Astrocyte (in vitro differentiated cells and primary cell): ENCODE measurements at regions not wholly inside any gene's neighbourhood (a gene's known extent, or its start where the extent isn't known, plus 50 kb on each side); places are given as distances from the start of the nearest gene placed in this dataset.

Source experiments
- DNase-seq: peaks from one replicate; pipeline ENCODE4 v3.0.0-alpha.2; 2010; ENCODE audit warnings: low read depth
- FAIRE-seq: peaks from 2 replicates; lab custom pipeline; 2011; peaks lifted over from hg19 to GRCh38; lab: Jason Lieb, UNC
- H2AFZ ChIP-seq: 2 replicates; pipeline ENCODE4 v1.6.0; 2012; ENCODE audit warnings: low read depth, low read length, inconsistent platforms
- H3K27ac ChIP-seq: 2 replicates; pipeline ENCODE4 v1.5.1; 2011; ENCODE audit warnings: low read depth, low read length, inconsistent platforms
- H3K27me3 ChIP-seq: 2 replicates; pipeline ENCODE4 v1.6.0; 2011; ENCODE audit warnings: low read length, inconsistent platforms; ENCODE audit not compliant: insufficient read depth
- H3K36me3 ChIP-seq: 2 replicates; pipeline ENCODE4 v1.5.1; 2011; ENCODE audit warnings: low read length, inconsistent platforms; ENCODE audit not compliant: insufficient read depth
- H3K4me1 ChIP-seq: 2 replicates; pipeline ENCODE4 v1.5.1; 2011; ENCODE audit warnings: low read length, inconsistent platforms; ENCODE audit not compliant: insufficient read depth
- H3K4me2 ChIP-seq: 2 replicates; pipeline ENCODE4 v1.6.0; 2012; ENCODE audit warnings: low read length, inconsistent platforms
- H3K4me3 ChIP-seq: 2 replicates; pipeline ENCODE4 v1.5.1; 2011; ENCODE audit warnings: low read depth, mild to moderate bottlenecking, low read length, inconsistent platforms; ENCODE audit not compliant: insufficient read depth
- H3K79me2 ChIP-seq: 2 replicates; pipeline ENCODE4 v1.6.0; 2012; ENCODE audit warnings: mild to moderate bottlenecking, low read length, inconsistent platforms; ENCODE audit not compliant: insufficient read depth
- H3K9ac ChIP-seq: 2 replicates; pipeline ENCODE4 v1.6.0; 2012; ENCODE audit warnings: mild to moderate bottlenecking, low read length, inconsistent platforms
- H3K9me3 ChIP-seq: 2 replicates; pipeline ENCODE4 v1.5.1; 2012; ENCODE audit warnings: low read depth, mild to moderate bottlenecking, low read length, inconsistent platforms; ENCODE audit not compliant: insufficient read depth
- H4K20me1 ChIP-seq: 2 replicates; pipeline ENCODE4 v1.6.0; 2012; ENCODE audit warnings: low read length, inconsistent platforms; ENCODE audit not compliant: insufficient read depth
- H3K27ac Mint-ChIP-seq: one replicate; pipeline ENCODE4 v1.8.0; 2021; ENCODE audit warnings: mild to moderate bottlenecking, mixed read lengths; ENCODE audit not compliant: unreplicated experiment
- H3K27me3 Mint-ChIP-seq: one replicate; pipeline ENCODE4 v1.8.0; 2021; ENCODE audit warnings: low read depth, mixed read lengths; ENCODE audit not compliant: unreplicated experiment
- H3K36me3 Mint-ChIP-seq: one replicate; pipeline ENCODE4 v1.8.0; 2021; ENCODE audit warnings: low read depth, mixed read lengths; ENCODE audit not compliant: unreplicated experiment
- H3K4me1 Mint-ChIP-seq: one replicate; pipeline ENCODE4 v1.8.0; 2021; ENCODE audit warnings: low read depth, mixed read lengths; ENCODE audit not compliant: unreplicated experiment
- H3K4me3 Mint-ChIP-seq: one replicate; pipeline ENCODE4 v1.8.0; 2021; ENCODE audit warnings: mild to moderate bottlenecking, moderate library complexity, mixed read lengths; ENCODE audit not compliant: unreplicated experiment
- H3K9me3 Mint-ChIP-seq: one replicate; pipeline ENCODE4 v1.8.0; 2021; ENCODE audit warnings: mild to moderate bottlenecking, mixed read lengths; ENCODE audit not compliant: unreplicated experiment
- CTCF ChIP-seq: IDR thresholded peaks from 2 replicates; pipeline ENCODE4 v1.5.1; 2011; ENCODE audit warnings: low read depth, mild to moderate bottlenecking, inconsistent platforms, low read length, moderate library complexity; ENCODE audit not compliant: insufficient read depth
- EZH2 ChIP-seq: IDR thresholded peaks from 2 replicates; pipeline ENCODE4 v1.6.1; 2012; ENCODE audit warnings: mild to moderate bottlenecking, low read length, inconsistent platforms; ENCODE audit not compliant: insufficient read depth

DNA sequence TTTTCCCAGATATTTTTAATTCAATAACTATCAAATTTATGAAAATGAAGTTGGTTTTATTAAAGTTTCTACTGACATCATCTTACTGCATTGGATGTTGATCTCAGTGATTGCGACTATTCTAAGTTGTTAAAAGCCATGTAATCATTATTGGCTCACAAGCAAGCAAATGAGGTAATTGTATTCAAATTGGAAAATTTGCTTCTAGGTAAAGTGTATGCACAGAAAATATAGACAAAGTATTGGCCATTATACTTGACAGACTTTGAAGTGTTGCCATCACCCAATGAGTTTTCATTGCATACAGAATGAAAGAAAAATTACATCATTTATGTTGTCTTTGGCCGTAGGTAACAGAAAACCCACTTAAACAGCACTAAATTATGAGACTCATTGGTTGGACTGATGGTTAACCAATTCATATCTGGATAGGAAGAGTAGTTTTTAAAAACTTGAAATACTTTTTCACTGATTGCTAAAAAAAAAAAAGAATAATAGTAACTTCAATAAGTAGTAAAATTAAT, 299.2 kb downstream of the USP25 start:
- no peaks in the 10 kb centered on the region for H3K27me3 Mint-ChIP-seq
- Histone ChIP-seq H3K4me3 (no peak overlapping the region), H3K27me3 (no peaks in the 10 kb centered on the region), H4K20me1 (no peaks in the 10 kb centered on the region), H3K36me3 (no peaks in the 10 kb centered on the region), H3K27ac (no peak overlapping the region), H3K9me3 (no peaks in the 10 kb centered on the region), H3K4me2 (no peak overlapping the region), H3K9ac (no peak overlapping the region), H3K79me2 (no peaks in the 10 kb centered on the region), H3K4me1 (no peaks in the 10 kb centered on the region), H2AFZ (no peak overlapping the region)
- H3K9me3 Mint-ChIP-seq = no peaks in the 10 kb centered on the region
- FAIRE-seq = no peak
- no peaks in the 10 kb centered on the region for H3K36me3 Mint-ChIP-seq
- DNase-seq = no peak
- no peak overlapping the region for H3K4me3 Mint-ChIP-seq
- no peak for TF ChIP-seq EZH2
- TF ChIP-seq CTCF = no peak
- no peaks in the 10 kb centered on the region for H3K4me1 Mint-ChIP-seq
- H3K27ac Mint-ChIP-seq = no peak overlapping the region

DNA sequence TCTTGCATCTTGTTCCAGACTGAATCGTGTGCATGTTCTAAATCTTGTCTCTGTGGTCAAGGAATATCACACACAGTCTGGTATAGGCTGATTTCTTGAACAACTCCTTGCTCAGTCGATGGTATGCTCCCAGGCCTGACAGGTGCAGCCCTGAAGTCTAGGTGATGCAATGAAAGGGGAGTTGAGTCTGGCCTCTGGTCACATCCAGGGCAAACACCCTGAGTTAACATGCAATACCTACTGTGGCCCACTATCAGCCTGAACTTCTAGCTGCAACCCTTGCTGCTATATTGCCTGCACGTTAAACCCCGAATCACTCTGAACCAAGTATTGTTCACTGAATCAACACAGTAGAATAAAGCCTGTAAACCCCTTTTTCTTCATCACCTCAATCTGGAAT, 303.4 kb downstream of the USP25 start:
- Mint-ChIP-seq H3K36me3 (no peaks in the 10 kb centered on the region), H3K4me3 (no peak overlapping the region)

More for the DNA sequence above, 303.4 kb downstream of the USP25 start:
- Histone ChIP-seq H3K4me1 (no peaks in the 10 kb centered on the region), H3K36me3 (no peaks in the 10 kb centered on the region), H3K27ac (no peak overlapping the region), H3K4me2 (no peak overlapping the region), H3K79me2 (no peaks in the 10 kb centered on the region), H4K20me1 (no peaks in the 10 kb centered on the region), H3K9me3 (no peaks in the 10 kb centered on the region), H2AFZ (no peak overlapping the region), H3K4me3 (no peak overlapping the region), H3K27me3 (no peaks in the 10 kb centered on the region), H3K9ac (no peak overlapping the region)
- TF ChIP-seq CTCF (no peak), EZH2 (no peak)
- H3K4me1 Mint-ChIP-seq = peaks cover 7% of the 10 kb centered on the region
- no peak overlapping the region for H3K27ac Mint-ChIP-seq
- FAIRE-seq (no peak), DNase-seq (no peak)
- H3K9me3 Mint-ChIP-seq = no peaks in the 10 kb centered on the region
- no peaks in the 10 kb centered on the region for H3K27me3 Mint-ChIP-seq
